LoVo (cell line): ENCODE measurements at regions not wholly inside any gene's neighbourhood (a gene's known extent, or its start where the extent isn't known, plus 50 kb on each side); places are given as distances from the start of the nearest gene placed in this dataset.

Experiments
- DNase-seq: peaks from one replicate; pipeline ENCODE4 v3.0.0-alpha.2; 2016; ENCODE audit warnings: low spot score

GRCh38 chr15:98202256-98202655 lies 241.8 kb downstream of the ARRDC4 start:
- DNase-seq, result no peak

GRCh38 chr15:98203872-98204660 lies 243.6 kb downstream of the ARRDC4 start:
- no peak for DNase-seq

GRCh38 chr15:98207928-98208327 lies 247.4 kb downstream of the ARRDC4 start:
- no peak for DNase-seq

GRCh38 chr15:98213346-98213979 lies 253.0 kb downstream of the ARRDC4 start:
- no peak for DNase-seq

- DNase-seq, result no peak
Measured at GRCh38 chr15:98216166-98216565, 255.7 kb downstream of the ARRDC4 start.

- DNase-seq, result no peak
Measured at GRCh38 chr15:98217356-98217755, 256.9 kb downstream of the ARRDC4 start.

- DNase-seq, result no peak
Measured at GRCh38 chr15:98221144-98221543, 260.6 kb downstream of the ARRDC4 start.

- DNase-seq, result no peak
Measured at GRCh38 chr15:98221577-98221976, 261.1 kb downstream of the ARRDC4 start.

- no peak for DNase-seq
Measured at GRCh38 chr15:98226149-98226548, 265.6 kb downstream of the ARRDC4 start.

GRCh38 chr15:98226578-98226977 lies 266.1 kb downstream of the ARRDC4 start:
- DNase-seq, result no peak

GRCh38 chr15:98228846-98229245 lies 268.3 kb downstream of the ARRDC4 start:
- no peak for DNase-seq

- DNase-seq, result no peak
Measured at GRCh38 chr15:98230975-98231374, 270.5 kb downstream of the ARRDC4 start.

GRCh38 chr15:98231696-98232440 lies 271.4 kb downstream of the ARRDC4 start:
- DNase-seq, result no peak

GRCh38 chr15:98232761-98233160 lies 272.3 kb downstream of the ARRDC4 start:
- DNase-seq, result no peak

- no peak for DNase-seq
Measured at GRCh38 chr15:98233873-98234272, 273.4 kb downstream of the ARRDC4 start.

GRCh38 chr15:98240303-98240702 lies 279.8 kb downstream of the ARRDC4 start:
- no peak for DNase-seq

GRCh38 chr15:98241032-98241554 lies 280.6 kb downstream of the ARRDC4 start:
- DNase-seq, result no peak

- DNase-seq, result no peak
Measured at GRCh38 chr15:98257290-98257689, 296.8 kb downstream of the ARRDC4 start.

- no peak for DNase-seq
Measured at GRCh38 chr15:98263787-98264186, 303.3 kb downstream of the ARRDC4 start.

- DNase-seq, result no peak
Measured at GRCh38 chr15:98266295-98266694, 305.8 kb downstream of the ARRDC4 start.

GRCh38 chr15:98268163-98268562 lies 307.7 kb downstream of the ARRDC4 start:
- no peak for DNase-seq

GRCh38 chr15:98272625-98273024 lies 312.1 kb downstream of the ARRDC4 start:
- no peak for DNase-seq

GRCh38 chr15:98276018-98276417 lies 315.5 kb downstream of the ARRDC4 start:
- no peak for DNase-seq
